ENCODE measurements at regions not wholly inside any gene's neighbourhood (a gene's known extent, or its start where the extent isn't known, plus 50 kb on each side); places are given as distances from the start of the nearest gene placed in this dataset.

GRCh38 chr4:60133375-60133774, 1066.8 kb upstream of the ADGRL3 start:
- no peaks in the 10 kb centered on the region for H3K4me1 ChIP-seq
- H3K27ac ChIP-seq = no peak overlapping the region
- no peaks in the 10 kb centered on the region for H3K9me3 ChIP-seq
- no peak overlapping the region for H3K4me3 ChIP-seq
- H3K36me3 ChIP-seq = no peaks in the 10 kb centered on the region
- H3K27me3 ChIP-seq = no peaks in the 10 kb centered on the region
- no peak for TF ChIP-seq CTCF (IDR thresholded peaks at IDR 0.05)
- no peak for TF ChIP-seq POLR2A (IDR thresholded peaks at IDR 0.05)
- no peak for DNase-seq

- Histone ChIP-seq H3K27ac (no peak overlapping the region), H3K4me1 (no peaks in the 10 kb centered on the region), H3K4me3 (no peak overlapping the region), H3K36me3 (no peaks in the 10 kb centered on the region), H3K9me3 (no peaks in the 10 kb centered on the region), H3K27me3 (no peaks in the 10 kb centered on the region)
- no peak for DNase-seq
- TF ChIP-seq CTCF (IDR thresholded peaks at IDR 0.05) (no peak), POLR2A (IDR thresholded peaks at IDR 0.05) (no peak)
Measured at GRCh38 chr4:60134099-60134498, 1066.0 kb upstream of the ADGRL3 start.

GRCh38 chr4:60155088-60155487, 1045.0 kb upstream of the ADGRL3 start:
- no peak overlapping the region for H3K27ac ChIP-seq
- H3K9me3 ChIP-seq = peaks cover 0 to 5% (median 0%) of the 10 kb centered on the region in 4 donors
- no peak for DNase-seq
- TF ChIP-seq POLR2A (IDR thresholded peaks at IDR 0.05) = no peak
- no peak for TF ChIP-seq CTCF (IDR thresholded peaks at IDR 0.05)
- no peak overlapping the region for H3K4me3 ChIP-seq
- no peaks in the 10 kb centered on the region for H3K27me3 ChIP-seq
- no peaks in the 10 kb centered on the region for H3K36me3 ChIP-seq
- H3K4me1 ChIP-seq = no peaks in the 10 kb centered on the region

GRCh38 chr4:60173103-60173502, 1027.0 kb upstream of the ADGRL3 start:
- H3K27ac ChIP-seq = no peak overlapping the region
- H3K36me3 ChIP-seq = no peaks in the 10 kb centered on the region
- no peak overlapping the region for H3K4me3 ChIP-seq
- DNase-seq = no peak
- H3K9me3 ChIP-seq = no peaks in the 10 kb centered on the region
- H3K4me1 ChIP-seq = no peaks in the 10 kb centered on the region
- TF ChIP-seq CTCF (IDR thresholded peaks at IDR 0.05) (no peak), POLR2A (IDR thresholded peaks at IDR 0.05) (no peak)
- H3K27me3 ChIP-seq = no peaks in the 10 kb centered on the region

- Histone ChIP-seq H3K4me1 (no peaks in the 10 kb centered on the region), H3K9me3 (no peaks in the 10 kb centered on the region), H3K4me3 (no peak overlapping the region), H3K27me3 (no peaks in the 10 kb centered on the region), H3K27ac (no peak overlapping the region), H3K36me3 (no peaks in the 10 kb centered on the region)
- TF ChIP-seq CTCF (IDR thresholded peaks at IDR 0.05) (no peak), POLR2A (IDR thresholded peaks at IDR 0.05) (no peak)
- DNase-seq = no peak
Measured at GRCh38 chr4:60173718-60174117, 1026.4 kb upstream of the ADGRL3 start.

- no peaks in the 10 kb centered on the region for H3K9me3 ChIP-seq
- no peak for DNase-seq
- H3K4me1 ChIP-seq = no peaks in the 10 kb centered on the region
- no peaks in the 10 kb centered on the region for H3K36me3 ChIP-seq
- no peak overlapping the region for H3K4me3 ChIP-seq
- H3K27me3 ChIP-seq = no peaks in the 10 kb centered on the region
- no peak overlapping the region for H3K27ac ChIP-seq
- no peak for TF ChIP-seq POLR2A (IDR thresholded peaks at IDR 0.05)
- no peak for TF ChIP-seq CTCF (IDR thresholded peaks at IDR 0.05)
Measured at GRCh38 chr4:60175241-60175640, 1024.9 kb upstream of the ADGRL3 start.

Data from Peyer's patch (tissue), 4 donors.